GM18511 (cell line): ENCODE measurements at regions not wholly inside any gene's neighbourhood (a gene's known extent, or its start where the extent isn't known, plus 50 kb on each side); places are given as distances from the start of the nearest gene placed in this dataset.

Experiments used
- ATAC-seq: cut with Tn5 transposase; IDR thresholded peaks from one replicate; pipeline ENCODE4 v1.9.1; 2021; ENCODE audit warnings: mild to moderate bottlenecking, moderate library complexity; ENCODE audit not compliant: unreplicated experiment

DNA sequence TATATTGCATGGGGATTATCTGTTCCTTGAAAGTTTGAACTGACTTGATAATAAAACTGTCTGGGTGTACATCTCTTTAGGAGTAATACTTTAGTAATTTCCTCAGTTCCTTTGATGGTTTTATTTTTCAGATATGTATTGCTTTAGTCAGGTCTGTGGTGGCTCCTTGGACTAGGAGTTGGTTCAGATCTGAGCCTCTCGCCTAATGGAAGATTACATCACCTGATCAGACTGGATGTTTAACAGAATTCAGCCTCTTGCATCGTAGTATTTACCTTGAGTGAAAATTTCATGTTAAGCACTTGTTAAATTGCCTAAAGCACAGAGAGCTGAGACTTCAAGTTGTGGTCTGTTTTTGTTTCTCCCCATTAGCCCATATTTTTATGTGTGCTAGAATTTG, 267.3 kb downstream of the MAP2K4 start:
- no peak for ATAC-seq

DNA sequence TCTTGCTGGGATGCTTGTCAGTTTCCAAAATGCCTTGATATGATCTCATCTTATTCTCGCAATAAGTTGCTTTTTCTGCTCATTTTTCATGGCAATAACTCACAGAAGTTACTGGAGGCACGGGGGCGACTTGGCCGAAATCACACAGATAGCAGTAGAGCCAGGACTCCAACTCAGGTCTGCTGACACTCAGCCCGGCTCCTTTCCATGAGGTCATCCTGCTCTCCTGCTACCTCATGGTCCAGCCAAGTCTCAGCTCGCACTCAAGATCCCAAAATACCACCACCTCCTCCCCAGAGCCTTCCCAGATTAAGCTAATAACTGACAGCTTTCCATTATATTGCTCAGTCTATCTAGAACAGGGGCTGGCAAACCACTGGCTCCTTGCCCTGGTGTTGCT, 269.5 kb downstream of the MAP2K4 start:
- no peak for ATAC-seq

DNA sequence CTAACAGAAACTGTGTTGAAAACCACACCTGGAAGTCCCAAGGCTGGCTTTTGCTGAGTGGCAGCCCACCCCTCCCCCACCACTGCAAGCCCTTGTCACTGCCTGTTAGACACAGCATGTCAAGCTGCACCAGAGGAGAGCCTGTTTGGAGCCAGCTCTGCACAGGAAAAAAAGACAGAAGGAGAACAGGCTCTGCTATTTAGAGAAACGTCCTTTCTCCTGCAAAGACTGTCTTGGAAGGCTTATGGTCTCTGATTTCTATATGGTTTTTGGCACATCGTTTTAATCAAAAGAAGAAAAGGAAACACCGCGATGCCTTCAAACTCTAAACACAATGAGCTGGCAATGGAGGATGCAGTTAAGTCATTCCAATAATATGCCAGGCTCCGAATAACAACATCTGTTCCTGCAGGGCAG, 275.5 kb downstream of the MAP2K4 start:
- ATAC-seq = no peak

DNA sequence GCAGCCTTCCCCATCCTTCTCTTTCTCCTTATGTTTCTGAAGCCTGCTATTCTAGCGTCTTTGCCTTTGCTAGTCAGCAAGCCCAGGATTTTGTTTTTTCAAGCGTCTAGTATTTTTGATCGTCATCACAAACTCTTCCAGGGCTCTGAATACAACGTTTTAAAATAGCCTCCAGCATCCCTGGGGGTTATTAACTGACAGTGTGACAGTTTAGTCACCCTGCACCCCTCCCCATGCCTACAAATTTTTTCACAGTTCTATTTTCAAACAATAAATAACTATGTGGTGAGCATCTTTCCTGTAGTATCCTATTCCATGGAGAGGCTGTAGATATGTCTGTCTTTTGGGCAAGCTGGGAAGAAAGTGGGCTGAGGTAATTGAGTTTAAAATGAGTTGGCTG, 280.9 kb downstream of the MAP2K4 start:
- ATAC-seq = no peak

DNA sequence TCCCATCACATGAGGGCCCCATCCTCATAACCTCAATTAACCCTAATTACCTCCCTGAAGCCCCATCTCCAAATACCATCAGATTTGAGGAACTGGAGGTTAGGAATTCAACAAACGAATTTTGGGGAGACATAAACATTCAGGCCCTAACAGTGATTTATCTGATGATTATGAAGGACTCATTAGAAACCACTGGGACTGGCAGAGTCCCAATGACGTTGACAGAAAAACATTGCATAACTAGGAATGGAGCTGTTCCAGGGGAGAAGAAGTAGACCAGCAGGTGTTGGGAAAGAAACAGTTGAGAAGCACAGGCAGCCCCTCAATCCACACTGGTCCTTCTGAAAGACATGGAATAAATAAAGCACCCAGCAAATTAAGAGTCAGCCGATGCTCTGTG, 282.0 kb downstream of the MAP2K4 start:
- no peak for ATAC-seq

DNA sequence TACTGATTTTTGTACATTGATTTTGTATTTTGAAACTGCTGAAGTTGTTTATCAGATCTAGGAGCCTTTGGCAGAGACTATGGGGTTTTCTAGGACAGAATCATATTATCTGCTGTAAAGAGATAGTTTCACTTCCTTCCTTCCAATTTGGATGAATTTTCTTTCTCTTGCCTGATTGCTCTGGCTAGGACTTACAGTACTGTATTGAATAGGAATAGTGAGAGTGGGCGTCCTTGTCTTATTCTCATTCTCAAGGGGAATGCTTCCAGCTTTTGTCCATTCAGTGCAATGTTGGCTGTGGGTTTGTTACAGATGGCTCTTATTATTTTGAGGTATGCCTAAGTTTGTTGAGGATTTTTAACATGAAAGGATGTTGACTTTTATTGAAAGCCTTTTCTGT, 290.1 kb downstream of the MAP2K4 start:
- no peak for ATAC-seq

DNA sequence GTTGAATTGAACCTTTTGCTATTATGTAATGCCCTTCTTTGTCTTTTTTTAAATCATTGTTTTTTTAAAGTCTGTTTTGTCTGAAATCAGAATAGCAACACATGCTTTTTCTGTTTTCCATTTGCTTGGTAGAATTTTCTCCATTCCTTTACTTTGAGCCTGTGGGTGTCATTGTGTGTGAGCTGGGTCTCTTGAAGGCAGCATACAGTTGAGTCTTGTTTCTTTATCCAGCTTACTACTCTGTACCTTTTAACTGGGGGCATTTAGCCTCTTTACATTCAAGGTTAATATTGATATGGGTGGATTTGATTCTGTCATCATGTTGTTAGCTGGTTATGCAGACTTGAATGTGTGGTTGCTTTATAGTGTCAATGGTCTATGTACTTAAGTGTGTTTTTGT, 292.0 kb downstream of the MAP2K4 start:
- ATAC-seq = no peak

DNA sequence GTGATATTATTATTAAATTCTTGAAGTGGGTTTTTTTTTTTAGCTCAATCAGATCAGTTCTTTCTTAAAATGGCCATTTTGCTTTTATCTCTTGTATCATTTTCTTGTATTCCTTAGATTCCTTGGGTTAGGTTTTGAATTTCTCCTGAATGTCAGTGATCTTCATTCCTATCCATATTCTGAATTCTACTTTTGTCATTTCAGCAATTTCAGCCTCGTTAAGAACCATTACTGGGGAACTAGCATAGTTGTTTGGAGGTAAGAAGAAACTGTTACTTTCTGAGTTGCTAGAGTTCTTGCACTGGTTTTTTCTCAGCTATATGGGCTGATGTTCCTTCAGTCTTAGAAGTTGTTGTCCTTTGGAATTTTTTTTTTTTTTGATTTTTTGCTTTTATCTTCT, 293.1 kb downstream of the MAP2K4 start:
- no peak for ATAC-seq

DNA sequence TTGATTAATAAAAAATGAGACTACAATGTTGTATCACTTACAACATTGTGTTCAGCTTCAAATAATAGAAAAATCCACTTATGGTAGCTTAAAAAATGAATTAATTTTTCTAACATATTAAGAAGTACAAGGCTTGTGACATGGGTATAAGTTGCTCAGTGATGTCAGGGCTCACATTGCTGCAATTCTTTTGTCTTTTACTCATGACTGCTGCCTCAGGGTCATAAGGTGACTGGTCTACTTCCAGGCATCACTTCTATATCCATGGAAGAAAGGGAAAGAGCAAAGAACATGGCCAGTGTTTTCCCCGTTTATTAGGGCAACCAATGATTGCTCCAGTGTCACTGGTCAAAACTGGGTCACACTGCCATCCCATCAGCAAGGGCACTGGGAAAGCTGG, 295.3 kb downstream of the MAP2K4 start:
- ATAC-seq = no peak

DNA sequence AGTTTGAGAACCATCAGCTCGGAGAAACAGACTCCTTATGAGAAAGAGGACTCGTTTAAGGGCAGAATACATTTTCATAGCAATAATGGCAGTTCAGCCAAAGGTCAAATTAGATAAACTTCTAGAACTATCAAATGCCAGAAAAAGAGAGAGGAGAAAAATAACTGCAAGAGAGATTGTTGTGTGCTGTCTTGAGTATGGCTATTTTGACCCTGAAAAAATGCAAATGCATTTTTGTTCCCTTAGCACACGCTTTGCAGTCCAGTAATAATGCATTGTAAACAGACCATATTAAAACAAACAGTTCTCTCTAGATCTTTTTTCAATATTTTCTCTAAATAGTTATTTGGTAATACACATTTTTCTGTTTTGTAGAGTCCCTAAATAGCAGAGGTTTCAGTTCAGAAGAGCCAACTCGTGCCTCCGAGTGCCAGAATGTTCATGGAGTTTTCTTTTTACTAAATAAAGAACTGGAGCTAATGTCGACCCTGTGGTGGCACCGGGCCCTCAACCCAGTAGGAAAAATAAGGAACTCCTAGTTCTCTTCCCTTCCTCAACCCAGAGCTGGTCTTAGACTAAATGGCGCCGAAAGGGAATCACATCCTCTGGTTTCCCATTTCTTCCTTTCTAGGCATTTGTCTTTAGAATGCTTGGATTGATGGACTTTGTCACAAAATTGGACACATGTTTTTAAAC, 298.0 kb downstream of the MAP2K4 start:
- ATAC-seq = no peak

DNA sequence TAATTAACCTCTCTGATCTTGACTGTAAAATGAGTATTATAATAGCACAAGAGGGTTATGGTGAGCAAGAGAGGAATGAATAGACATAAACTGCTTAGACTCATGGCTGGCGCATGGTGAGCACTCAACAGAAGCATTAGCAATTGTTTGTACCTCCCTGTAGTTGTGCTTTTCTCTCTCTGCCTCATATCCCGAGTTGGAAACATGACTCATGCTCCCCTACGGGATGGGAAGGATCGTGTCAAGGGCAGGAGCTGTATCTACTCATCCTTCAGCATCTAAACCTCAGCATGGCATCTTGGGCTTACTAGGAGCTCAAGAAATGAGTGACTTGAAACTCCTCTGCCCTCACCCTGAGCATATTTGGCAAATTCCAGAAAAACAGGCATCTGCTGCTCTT, 299.6 kb downstream of the MAP2K4 start:
- ATAC-seq = no peak

DNA sequence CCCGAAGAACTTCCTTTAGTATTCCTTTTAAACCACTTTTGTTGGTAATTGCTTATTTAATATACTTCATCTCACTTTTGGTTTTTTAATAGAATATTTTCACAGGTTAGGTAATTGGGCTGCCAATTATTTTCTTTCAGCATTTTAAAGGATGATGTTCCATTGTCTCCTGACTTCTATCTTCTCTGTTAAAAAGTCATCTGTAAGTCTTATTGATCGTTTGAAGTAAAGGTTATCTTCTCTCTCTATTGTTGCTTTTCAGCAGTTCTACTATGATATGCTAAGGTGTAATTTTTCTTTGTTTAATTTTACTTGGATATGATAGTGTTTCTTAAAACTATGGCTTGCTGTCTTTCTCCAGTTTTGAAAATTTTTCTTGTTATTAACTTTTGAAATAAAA, 307.5 kb downstream of the MAP2K4 start:
- no peak for ATAC-seq

DNA sequence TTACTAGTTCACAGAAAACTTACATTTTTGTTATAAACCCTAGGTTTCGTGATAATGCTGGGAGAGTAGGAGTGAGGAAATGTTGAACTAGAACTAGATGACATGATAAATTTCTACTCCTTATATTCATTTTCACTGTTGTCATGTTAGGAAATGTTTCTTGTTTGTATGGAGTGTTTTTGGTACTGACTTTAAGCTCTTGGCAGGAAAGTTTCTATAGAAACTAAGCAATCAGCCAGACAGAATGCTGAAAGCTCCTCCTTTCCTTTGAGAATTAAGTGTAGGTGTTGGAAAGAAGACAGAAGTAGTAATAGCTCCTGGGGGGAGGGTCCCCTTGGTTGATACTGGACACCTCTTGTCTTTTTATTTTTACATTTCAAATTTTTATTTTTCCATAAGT, 309.8 kb downstream of the MAP2K4 start:
- ATAC-seq = no peak

DNA sequence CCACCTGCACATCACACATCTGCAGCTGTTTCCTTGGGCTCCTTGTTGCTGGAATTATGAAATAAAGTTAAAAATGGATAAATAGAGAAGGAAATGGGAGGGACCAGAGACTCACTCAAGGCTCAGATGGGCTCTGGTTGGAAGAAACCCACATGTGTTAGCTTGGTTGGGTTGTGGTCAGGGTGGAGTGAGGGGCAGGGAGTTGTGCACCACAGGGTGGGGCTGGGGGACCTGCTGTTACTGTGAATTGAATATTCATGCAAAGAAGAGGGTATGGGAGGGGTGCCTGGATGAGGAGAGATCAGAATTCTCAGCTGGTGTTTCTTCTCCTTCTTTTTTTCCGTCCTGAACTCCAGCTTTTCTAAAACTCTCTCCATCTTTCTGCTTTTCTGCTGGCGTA, 320.7 kb downstream of the MAP2K4 start:
- no peak for ATAC-seq

DNA sequence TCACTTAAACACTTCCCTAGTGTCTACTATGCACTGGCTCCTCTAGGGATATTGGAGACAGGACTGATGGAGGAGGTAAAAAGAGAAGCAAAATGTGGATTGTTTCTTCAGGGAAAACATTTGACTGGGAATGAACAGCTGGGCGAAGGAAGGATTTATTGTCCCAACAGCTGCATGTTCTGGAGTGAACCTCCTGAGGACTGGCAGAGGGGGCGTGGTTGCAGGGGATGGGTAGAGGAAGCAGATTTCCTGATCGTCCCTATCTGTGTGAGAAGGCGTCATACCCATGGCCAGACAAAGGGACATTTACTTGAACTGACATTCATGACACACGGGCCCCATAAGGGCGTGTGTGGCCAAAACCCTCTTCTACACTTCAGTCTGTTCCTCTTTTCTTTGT, 321.5 kb downstream of the MAP2K4 start:
- no peak for ATAC-seq

DNA sequence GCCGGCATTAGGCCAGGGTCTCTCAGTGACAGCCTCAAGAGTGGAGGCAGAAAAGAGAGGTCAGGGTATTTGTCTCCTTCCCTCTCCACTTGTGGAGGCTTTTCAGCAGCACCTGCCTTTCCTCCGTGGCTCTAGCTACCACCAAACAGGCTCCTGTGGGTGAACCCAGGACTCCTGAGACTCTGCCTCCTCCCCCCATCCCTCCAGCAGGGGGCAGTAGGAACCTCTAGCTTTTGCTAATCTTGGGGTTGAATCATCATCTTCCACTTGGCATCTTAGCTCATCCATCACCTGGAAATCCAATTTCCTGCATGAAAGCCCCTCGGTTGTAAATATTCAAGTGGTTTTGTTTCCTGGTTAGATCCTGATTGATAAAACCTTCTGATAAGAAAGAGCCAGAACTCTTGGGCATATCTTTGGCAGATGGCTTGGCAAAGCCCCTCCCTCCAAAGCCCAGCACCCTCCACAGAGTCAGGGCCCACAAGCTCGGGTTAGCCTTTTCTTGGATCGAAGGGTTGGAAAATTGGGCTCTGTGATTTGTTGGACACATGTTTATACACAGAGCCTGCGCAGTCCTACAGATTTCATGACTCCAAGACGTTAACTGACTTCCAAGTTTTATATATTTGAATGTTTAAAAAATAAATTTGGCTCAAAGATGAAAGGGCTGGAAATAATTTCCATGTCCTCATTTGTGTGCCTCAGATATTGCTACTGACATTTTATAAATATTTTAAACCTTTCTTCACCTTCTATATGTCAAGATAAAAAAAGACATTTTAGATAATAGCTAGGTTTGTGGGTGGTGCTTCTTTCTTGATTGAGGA, 322.1 kb downstream of the MAP2K4 start:
- ATAC-seq = no peak

DNA sequence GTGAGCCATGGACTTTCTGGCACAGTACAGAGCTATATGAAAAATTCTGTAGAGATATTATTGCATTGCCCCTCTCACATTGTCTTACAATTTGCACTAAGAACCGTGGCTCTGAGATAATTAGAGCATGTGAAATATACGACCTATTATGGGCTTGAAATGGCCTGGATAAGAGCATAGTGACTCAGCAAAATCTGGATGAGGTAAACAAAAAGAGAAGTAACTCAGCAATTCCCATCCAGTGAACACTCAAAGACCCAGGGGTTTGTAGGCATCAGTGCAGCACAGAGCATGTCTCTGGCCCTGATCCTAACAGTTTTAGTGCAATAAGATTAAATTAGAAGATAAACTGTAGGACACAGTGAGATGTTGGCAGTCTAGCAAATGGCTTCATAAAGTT, 317.2 kb upstream of the MYOCD start:
- ATAC-seq = no peak

DNA sequence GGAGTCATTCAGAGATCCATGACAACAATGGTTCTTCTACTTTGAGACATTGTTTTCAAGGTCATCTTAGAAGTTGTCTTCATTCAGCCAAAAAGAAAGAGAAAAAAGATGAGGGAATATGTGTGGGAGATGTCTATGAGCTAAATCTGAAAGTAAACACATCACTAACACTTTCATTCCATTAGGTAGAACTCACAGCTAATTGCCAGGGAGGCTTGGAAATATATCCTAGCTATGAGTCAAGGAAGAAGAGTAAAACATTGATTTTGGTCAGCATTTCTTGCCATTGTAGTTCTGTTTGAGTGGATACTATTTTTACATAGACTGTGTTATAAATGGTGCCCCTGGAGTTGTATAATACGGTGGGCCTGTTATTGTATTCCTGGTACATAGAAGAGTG, 316.4 kb upstream of the MYOCD start:
- no peak for ATAC-seq

DNA sequence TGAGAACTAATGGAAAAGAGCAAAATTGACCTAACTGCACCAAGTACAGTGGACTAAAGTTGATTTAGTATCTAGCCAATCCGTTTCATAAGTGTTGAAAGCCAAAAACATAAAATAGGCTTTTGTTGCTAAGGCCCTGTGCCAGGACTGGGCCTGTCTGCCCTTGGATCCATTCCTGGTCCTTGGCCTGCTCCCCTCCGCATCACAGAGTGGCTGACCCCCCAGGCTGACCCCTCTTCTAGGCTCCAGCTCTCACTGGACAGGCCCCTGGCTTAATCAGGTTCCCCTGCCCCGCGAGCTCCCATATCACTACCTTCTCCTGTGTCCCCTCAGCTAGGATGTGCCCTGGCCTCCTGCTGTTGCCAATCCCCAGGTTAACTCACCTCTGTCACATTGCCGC, 313.6 kb upstream of the MYOCD start:
- ATAC-seq = no peak

DNA sequence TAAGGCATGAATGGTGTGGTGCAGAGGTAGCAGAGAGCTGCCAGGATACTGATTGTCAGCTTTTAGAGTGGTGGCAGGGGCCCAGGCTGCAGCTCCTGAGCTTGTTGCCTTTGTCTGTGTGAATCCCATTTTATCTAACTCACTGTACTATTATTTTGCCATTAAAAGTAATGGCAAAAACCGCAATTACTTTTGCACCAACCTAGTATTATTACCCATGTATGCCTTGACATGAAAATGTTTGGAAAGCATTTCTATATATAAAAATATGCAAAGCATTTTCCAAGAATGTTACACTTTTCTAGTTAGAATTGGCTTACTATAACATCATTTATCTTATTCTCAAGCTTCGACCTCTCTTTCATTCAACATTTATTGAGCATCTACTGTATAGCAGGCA, 308.1 kb upstream of the MYOCD start:
- ATAC-seq = no peak

DNA sequence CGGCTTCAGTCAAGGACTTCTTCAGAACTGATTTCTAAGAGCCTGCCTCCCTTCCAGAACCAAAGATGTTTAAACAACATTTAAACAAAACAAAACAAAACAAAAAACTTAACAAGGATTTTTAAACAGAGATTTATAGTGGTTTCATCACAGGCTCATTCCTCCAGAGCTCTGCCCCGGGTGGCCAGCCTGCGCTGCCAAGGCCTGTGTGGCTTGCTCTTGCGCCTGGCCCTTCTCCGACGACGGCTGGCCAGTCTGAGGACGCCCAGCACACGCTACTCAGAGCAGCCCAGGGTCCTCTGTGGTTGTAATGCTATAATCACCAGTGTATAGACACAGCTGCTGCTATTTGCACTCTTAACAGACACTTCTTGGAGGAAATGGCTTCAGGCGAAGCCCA, 307.2 kb upstream of the MYOCD start:
- no peak for ATAC-seq

DNA sequence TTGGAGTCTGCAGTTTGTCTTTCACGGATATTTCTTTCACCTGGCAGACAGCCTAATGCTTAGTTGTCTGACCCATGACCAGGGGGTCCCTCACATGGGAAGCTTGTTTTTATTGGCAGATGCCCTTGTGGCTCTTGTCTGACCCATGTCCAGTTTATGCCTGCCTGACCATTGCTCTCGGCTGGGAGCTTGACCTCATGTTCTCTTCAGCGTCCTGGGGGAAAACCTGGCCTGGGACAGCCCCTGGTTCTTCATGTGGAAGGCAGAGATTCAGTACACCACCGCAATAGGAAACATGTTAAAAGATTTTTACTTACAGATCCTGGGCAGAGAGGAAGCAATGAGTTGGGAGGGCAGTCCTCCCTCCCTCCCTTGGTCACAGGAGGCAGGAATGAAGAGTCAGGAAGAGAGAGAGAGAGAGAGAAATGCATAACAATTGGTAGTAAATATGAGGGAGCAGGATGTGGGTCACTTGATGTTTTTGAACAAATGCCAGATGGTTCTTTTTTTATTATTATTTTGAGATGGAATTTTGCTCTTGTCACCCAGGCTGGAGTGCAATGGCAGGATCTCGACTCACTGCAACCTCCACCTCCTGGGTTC, 302.7 kb upstream of the MYOCD start:
- no peak for ATAC-seq
